Mammary epithelial cell (primary cell): ENCODE measurements at regions not wholly inside any gene's neighbourhood (a gene's known extent, or its start where the extent isn't known, plus 50 kb on each side); places are given as distances from the start of the nearest gene placed in this dataset.

Experiments
- CTCF ChIP-seq, 2 donors: IDR thresholded peaks in 1 of 2; conservative IDR thresholded peaks in 1 of 2; 2 replicates each; pipeline ENCODE4 v1.5.1; 2011 to 2012; ENCODE audit warnings: inconsistent platforms in 2 of 2, low read length in 2 of 2, mild to moderate bottlenecking in 2 of 2, control low read depth in 1 of 2, low read depth in 1 of 2; ENCODE audit not compliant: insufficient read depth in 1 of 2; ENCODE audit errors: extremely low read depth in 1 of 2
- EZH2 ChIP-seq: IDR thresholded peaks from 2 replicates; pipeline ENCODE4 v1.6.1; 2012; ENCODE audit warnings: low read length, inconsistent platforms, borderline replicate concordance

GRCh38 chr4:126698224-126698623 is 934.5 kb upstream of the INTU start:
- no peak for TF ChIP-seq CTCF (conservative IDR thresholded peaks at IDR 0.05 in 1 of 2, IDR thresholded peaks at IDR 0.05 in 1 of 2; ENCODE audit: extremely low read depth in 1 of 2, insufficient read depth in 1 of 2, low read depth in 1 of 2, low read length in 2 of 2)
- TF ChIP-seq EZH2 = no peak
